DMS 273 (cell line): ENCODE measurements at regions not wholly inside any gene's neighbourhood (a gene's known extent, or its start where the extent isn't known, plus 50 kb on each side); places are given as distances from the start of the nearest gene placed in this dataset.
"Not testable (repeated sequence)": the region's sequence is repeated elsewhere in the genome, so short reads cannot be mapped to it uniquely, and the experiment has no call there.

Source experiments
- DNase-seq: peaks from one replicate; lab custom pipeline; 2025; ENCODE audit not compliant: unreplicated experiment; lab: John Stamatoyannopoulos, UW

GRCh38 chr1:206404309-206405027 is 65.8 kb upstream of the IKBKE start:
- not testable (repeated sequence) for DNase-seq

- DNase-seq = not testable (repeated sequence)
Observed at GRCh38 chr1:206405282-206405681, 65.0 kb upstream of the IKBKE start.

DNA sequence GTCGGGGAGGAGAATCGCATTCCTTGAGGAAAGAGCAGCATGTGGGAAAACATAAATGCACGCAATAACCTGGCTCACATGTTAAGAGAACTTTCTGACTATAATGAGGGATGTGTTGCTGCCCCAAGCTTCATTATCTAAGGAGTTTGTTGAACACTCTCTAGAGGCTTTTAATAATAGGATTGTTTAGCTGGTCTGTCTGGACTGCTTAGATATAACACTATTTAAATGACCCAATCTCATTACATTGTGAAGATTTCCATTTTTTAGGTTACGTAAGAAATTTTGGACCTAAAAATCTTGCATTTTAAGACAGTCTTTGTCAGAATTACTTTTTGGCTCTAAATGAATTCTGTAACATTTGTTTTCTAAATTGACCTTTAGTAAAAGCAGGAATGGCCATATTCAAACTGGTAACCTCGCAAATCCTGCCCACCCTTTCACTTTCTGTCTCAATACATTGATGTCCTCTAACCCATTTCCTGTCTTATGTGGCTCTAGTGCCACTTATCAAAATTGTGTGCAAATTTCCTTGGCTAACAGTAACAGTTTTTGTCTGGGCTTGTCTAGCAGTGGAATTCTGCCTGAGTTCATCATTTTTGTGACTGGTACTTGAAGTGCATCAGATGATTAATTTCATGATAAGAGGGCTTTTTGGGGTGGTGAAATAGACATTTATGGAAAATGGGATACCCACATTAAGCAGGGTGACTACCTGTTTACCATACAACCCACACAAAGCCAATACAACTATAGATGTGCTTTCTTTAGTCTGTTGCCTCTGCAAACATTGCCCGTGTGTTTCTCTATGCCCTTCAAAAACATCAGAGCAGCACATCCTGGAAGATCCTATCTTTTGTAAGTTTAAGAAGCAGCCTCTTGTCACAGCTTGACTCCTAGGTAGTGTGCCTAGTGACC is 61.6 kb upstream of the IKBKE start:
- DNase-seq = not testable (repeated sequence)

DNA sequence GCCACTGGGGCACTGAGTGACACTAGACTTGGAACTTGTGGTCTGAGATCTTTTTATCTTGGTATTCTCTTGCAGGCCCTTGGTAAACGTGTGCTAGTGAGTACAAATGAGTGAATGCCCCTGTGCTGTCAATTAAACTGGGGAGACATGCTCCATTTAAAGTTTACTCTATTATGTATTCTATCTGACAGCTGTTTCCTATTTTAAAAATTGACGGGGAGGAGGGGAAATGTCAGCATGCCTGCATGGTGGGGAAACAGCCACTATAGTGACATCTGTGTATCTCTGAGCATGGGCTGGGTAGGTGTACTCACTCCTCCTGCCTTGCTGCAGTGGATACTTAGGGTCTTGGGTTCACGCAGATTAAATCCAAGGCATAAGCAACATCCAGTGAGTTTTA is 59.0 kb upstream of the IKBKE start:
- peak; percentile 57 for DNase-seq

DNA sequence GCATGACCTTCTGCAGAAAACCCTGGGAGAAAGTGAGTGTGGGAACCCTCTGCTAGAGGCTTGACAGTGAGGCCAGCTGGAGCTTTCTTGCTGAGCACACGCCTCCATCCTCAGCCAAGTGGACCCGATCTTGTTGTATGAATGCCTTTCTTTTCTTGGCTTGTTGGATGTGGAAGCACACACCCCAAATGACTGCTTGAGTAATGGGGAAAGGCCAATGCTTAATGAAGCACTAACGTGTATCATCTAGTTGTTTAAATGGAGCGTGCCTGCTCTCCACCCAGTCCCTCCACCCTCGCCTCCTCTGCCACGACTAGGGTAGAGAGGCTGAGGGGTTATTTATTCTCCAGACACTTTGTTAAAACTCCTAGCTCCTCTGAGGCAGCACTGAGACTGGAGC is 54.3 kb upstream of the IKBKE start:
- DNase-seq = peak; percentile 30

GRCh38 chr1:206417774-206418614 is 52.3 kb upstream of the IKBKE start:
- DNase-seq = no peak

DNA sequence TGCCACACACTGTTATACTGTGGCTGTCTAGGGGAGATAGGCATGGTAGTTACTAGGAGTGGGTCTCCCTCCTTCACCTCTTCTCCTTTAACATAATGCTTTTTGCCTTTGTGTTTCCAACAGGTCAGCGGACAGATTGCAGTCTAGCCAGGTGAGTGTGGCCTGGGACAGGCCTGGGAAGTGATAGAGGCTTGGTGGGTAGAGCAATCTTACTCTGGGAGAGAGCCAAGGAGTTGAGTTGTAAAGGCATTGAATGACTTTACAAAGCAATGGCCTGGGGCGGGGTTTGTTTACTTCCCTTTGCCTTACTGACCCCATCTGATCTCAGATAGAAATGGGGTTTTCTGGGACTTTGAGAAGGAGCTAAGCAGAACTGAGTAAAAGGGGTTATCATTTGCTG is 51.0 kb upstream of the IKBKE start:
- no peak for DNase-seq

DNA sequence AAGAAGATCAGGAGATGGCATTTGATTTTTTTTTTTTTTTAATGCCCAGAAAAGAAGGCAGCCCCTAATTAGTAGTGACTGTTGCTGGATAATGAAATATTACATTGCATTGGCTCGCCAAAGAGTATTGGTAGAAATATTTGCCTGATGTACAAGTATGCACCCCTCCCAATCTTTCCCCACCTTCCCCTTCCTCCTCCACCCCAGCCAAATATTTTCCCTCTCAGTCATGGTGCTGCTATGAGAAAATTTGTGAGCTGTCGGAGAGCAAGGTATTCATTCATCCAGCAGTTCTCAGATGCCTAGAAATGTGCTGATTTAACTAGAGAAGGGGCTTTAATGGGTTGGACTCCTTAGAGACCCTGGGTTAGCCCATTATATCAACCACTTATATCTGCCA is 50.5 kb upstream of the IKBKE start:
- no peak for DNase-seq

DNA sequence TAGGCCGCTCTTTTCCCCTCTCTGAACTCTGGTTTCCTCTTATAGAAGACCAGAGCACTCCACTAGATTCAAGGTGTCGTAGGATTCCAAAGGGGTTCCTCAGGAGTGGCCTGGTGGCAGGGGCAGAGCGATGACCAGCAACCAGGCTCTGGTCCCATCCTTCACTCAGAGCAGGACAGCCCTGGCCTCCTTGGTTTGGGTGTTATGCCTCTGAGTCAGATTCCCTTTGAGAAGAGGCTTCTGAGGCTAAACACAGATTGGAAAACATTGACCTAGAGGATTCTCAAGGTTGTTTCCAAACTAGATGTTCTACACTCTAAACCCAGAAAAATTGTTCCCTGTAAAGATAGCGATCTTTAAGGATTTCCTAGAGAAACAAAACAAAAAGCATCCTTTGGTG is 49.8 kb upstream of the IKBKE start:
- DNase-seq = no peak
